OCI-LY7 (cell line): ENCODE measurements at regions not wholly inside any gene's neighbourhood (a gene's known extent, or its start where the extent isn't known, plus 50 kb on each side); places are given as distances from the start of the nearest gene placed in this dataset.

Experiments used
- BruUV-seq: library from RNA; stranded (reverse); fragments of 400-500 nt; replicated peaks from 2 replicates; lab custom pipeline; 2021; lab: Mats Ljungman, UMichigan
- CTCF ChIA-PET: fragments of 300-600 bp; sonication (Branson Sonifier 250); formaldehyde crosslinking; loops from one replicate; lab custom pipeline; 2022; ENCODE audit warnings: antibody characterized with exemption; ENCODE audit not compliant: unreplicated experiment; lab: Charles Lee
- POLR2A ChIA-PET: fragments of 300-600 bp; sonication (Branson Sonifier 250); formaldehyde crosslinking; loops from one replicate; lab custom pipeline; 2022; ENCODE audit warnings: antibody characterized with exemption; lab: Charles Lee
- DNase-seq: peaks from one replicate; pipeline ENCODE4 v3.0.0-alpha.2; 2015; ENCODE audit warnings: low spot score
- H2AFZ ChIP-seq: fragments of 200-600 bp; sonication (generic), shearing (Covaris generic); 2 replicates; pipeline ENCODE4 v1.6.1; 2014; ENCODE audit warnings: mild to moderate bottlenecking, antibody characterized with exemption, low read length, moderate library complexity
- H3K27ac ChIP-seq: fragments of 200-600 bp; sonication (generic); 2 replicates; pipeline ENCODE4 v1.5.1; 2014; ENCODE audit warnings: mixed run types, low read depth, mild to moderate bottlenecking, moderate library complexity, low read length, inconsistent platforms; ENCODE audit not compliant: poor library complexity, severe bottlenecking
- H3K36me3 ChIP-seq: fragments of 200-600 bp; sonication (generic); 2 replicates; pipeline ENCODE4 v1.6.1; 2014; ENCODE audit warnings: mild to moderate bottlenecking, antibody characterized with exemption, low read length, moderate library complexity, mixed read lengths; ENCODE audit not compliant: insufficient read depth
- H3K4me1 ChIP-seq: fragments of 200-600 bp; sonication (generic); 2 replicates; pipeline ENCODE4 v1.5.1; 2014; ENCODE audit warnings: mild to moderate bottlenecking, low read length; ENCODE audit not compliant: insufficient read depth, poor library complexity, severe bottlenecking
- H3K4me2 ChIP-seq: fragments of 200-600 bp; sonication (generic); 2 replicates; pipeline ENCODE4 v1.6.1; 2014; ENCODE audit warnings: mild to moderate bottlenecking, low read length
- H3K4me3 ChIP-seq: fragments of 200-600 bp; sonication (generic); 2 replicates; pipeline ENCODE4 v1.5.1; 2014; ENCODE audit warnings: mild to moderate bottlenecking, low read depth, low read length; ENCODE audit not compliant: poor library complexity, severe bottlenecking
- H3K79me2 ChIP-seq: fragments of 200-600 bp; sonication (generic); 2 replicates; pipeline ENCODE4 v1.6.1; 2016; ENCODE audit warnings: low read depth, mild to moderate bottlenecking, low read length, moderate library complexity, mixed read lengths; ENCODE audit not compliant: insufficient read depth
- H3K9me2 ChIP-seq: fragments of 200-600 bp; sonication (generic); 2 replicates; pipeline ENCODE4 v1.6.1; 2016; ENCODE audit warnings: mild to moderate bottlenecking, low read length, mixed read lengths; ENCODE audit not compliant: insufficient read depth
- H3K9me3 ChIP-seq: fragments of 200-600 bp; sonication (generic); 2 replicates; pipeline ENCODE4 v1.6.1; 2014; ENCODE audit warnings: mild to moderate bottlenecking, mixed run types, low read length, mixed read lengths
- H4K20me1 ChIP-seq: fragments of 200-600 bp; sonication (generic); 2 replicates; pipeline ENCODE4 v1.6.1; 2014; ENCODE audit warnings: mild to moderate bottlenecking, antibody characterized with exemption, low read length, moderate library complexity, mixed read lengths; ENCODE audit not compliant: insufficient read depth
- EZH2phosphoT487 ChIP-seq: fragments of 200-600 bp; sonication (generic); IDR thresholded peaks from 2 replicates; pipeline ENCODE4 v1.6.1; 2018; ENCODE audit warnings: low read depth, borderline replicate concordance, mild to moderate bottlenecking, mixed run types, antibody characterized with exemption, low read length, moderate library complexity, mixed read lengths
- intact Hi-C: fragments of 100-400 bp; cut with micrococcal nuclease; formaldehyde crosslinking; loops from one replicate; pipeline ENCODE4 v1.10.0; 2022; ENCODE audit not compliant: unreplicated experiment
- TF ChIP-seq, protein P1 (sequence below): fragments of 200-600 bp; sonication (generic); conservative IDR thresholded peaks from 2 replicates; pipeline ENCODE4 v1.5.1; 2014; ENCODE audit warnings: mild to moderate bottlenecking, antibody characterized with exemption, low read length, moderate library complexity, mixed read lengths

DNA sequence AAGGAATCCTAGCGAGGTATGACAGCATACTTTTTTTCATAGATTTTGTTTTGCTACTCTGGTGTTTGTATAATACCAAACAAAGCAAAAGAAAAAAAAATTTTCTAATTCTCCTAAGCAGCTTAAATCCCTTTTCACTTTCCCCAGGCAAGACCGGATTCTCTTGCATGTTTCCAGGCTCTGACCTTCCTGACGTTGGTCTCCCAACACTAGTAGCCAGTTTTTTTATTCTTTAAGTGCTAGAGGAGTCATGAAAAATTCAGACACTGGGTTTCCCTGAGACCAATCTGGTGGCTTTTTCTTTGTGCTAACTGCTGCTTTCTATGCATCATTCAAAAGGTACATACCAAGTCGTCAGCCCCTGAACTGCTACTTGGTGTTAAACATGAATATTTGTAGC is 111.4 kb downstream of the ZNF326 start:
- H3K9me2 ChIP-seq = no peaks in the 10 kb centered on the region
- no peak overlapping the region for H3K4me3 ChIP-seq
- no peak overlapping the region for H3K27ac ChIP-seq
- no TSS peak for BruUV-seq
- no peaks in the 10 kb centered on the region for H3K9me3 ChIP-seq
- no peaks in the 10 kb centered on the region for H3K4me1 ChIP-seq
- CTCF ChIA-PET = no interaction called here
- intact Hi-C loops = no loop called here
- no peak for TF ChIP-seq EZH2phosphoT487
- TF ChIP-seq, protein P1, sequence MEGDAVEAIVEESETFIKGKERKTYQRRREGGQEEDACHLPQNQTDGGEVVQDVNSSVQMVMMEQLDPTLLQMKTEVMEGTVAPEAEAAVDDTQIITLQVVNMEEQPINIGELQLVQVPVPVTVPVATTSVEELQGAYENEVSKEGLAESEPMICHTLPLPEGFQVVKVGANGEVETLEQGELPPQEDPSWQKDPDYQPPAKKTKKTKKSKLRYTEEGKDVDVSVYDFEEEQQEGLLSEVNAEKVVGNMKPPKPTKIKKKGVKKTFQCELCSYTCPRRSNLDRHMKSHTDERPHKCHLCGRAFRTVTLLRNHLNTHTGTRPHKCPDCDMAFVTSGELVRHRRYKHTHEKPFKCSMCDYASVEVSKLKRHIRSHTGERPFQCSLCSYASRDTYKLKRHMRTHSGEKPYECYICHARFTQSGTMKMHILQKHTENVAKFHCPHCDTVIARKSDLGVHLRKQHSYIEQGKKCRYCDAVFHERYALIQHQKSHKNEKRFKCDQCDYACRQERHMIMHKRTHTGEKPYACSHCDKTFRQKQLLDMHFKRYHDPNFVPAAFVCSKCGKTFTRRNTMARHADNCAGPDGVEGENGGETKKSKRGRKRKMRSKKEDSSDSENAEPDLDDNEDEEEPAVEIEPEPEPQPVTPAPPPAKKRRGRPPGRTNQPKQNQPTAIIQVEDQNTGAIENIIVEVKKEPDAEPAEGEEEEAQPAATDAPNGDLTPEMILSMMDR = no peak
- no peaks in the 10 kb centered on the region for H3K36me3 ChIP-seq
- no peak overlapping the region for H2AFZ ChIP-seq
- no peaks in the 10 kb centered on the region for H4K20me1 ChIP-seq
- no peak overlapping the region for H3K4me2 ChIP-seq
- POLR2A ChIA-PET = no interaction called here
- no peaks in the 10 kb centered on the region for H3K79me2 ChIP-seq
- no peak for DNase-seq

DNA sequence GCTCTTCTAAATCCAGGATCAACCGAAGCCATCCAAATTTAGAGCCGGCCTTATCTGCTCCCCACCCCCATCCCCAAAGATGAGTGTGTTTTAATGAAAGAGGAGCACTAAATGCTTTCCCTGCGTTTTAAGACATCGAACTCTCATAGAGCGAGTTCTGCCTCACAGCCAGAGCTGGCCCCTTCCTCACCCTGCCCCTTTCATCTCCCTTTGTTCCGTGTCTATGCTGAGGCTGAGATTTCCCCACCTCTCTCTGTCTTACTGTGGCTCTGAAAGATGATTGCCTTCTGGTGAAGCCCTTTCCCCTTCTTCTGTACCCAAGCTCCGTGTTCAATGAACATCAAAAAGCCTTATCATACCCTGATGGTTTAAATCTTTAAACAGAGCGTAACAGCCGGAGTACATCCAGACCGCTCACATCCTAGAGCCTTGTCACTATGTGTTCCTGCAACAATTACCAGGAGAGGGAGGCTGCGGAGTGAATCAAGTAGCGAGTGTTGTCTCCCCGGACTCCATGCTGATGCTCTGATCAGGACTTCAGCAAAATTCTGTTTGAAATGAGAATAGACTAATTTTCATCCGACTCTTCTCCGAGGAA is 110.1 kb downstream of the ZNF326 start:
- ChIA-PET POLR2A (interaction anchor here (0.6 to 0.8 kb wide), 2 partner anchors 370 to 1769 kb away, joined by 3 read pairs; no protein-coding TSS in a partner anchor), CTCF (no interaction called here)
- Histone ChIP-seq H3K4me3 (no peak overlapping the region), H3K9me2 (no peaks in the 10 kb centered on the region), H3K79me2 (no peaks in the 10 kb centered on the region), H3K4me2 (no peak overlapping the region), H3K4me1 (no peaks in the 10 kb centered on the region), H3K36me3 (no peaks in the 10 kb centered on the region), H2AFZ (no peak overlapping the region), H3K9me3 (no peaks in the 10 kb centered on the region), H3K27ac (no peak overlapping the region), H4K20me1 (no peaks in the 10 kb centered on the region)
- BruUV-seq = no TSS peak
- no peak for DNase-seq
- TF ChIP-seq, protein P1 = no peak
- TF ChIP-seq EZH2phosphoT487 = no peak
- intact Hi-C loops = no loop called here

DNA sequence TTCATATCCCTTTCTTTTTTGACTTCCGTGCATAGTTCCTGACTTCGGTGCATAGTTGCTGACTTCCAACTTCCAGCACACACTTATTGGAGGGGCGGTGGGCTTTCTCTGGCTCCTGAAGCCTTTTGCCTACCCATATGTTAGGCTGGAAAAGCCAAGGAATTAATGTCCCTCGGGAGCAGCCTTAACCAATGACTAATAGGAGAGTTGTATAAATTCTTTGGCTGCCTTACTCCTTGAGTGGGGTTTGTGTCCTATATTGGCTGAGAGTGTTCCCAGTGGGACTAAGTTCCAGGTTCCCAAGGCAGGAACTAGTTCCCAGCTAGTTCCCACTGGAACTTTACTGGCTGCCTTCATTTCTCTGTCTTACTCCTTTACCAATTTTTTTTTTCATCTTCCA is 105.7 kb downstream of the ZNF326 start:
- TF ChIP-seq, protein P1 = no peak
- TF ChIP-seq EZH2phosphoT487 = no peak
- ChIA-PET CTCF (no interaction called here), POLR2A (no interaction called here)
- intact Hi-C loops = no loop called here
- Histone ChIP-seq H3K4me2 (no peak overlapping the region), H3K36me3 (no peaks in the 10 kb centered on the region), H3K4me3 (no peak overlapping the region), H3K4me1 (no peaks in the 10 kb centered on the region), H3K27ac (no peak overlapping the region), H4K20me1 (no peaks in the 10 kb centered on the region), H3K9me2 (no peaks in the 10 kb centered on the region), H2AFZ (no peak overlapping the region), H3K79me2 (no peaks in the 10 kb centered on the region), H3K9me3 (no peaks in the 10 kb centered on the region)
- BruUV-seq = no TSS peak
- DNase-seq = no peak
